GM18508 (cell line): ENCODE measurements at regions not wholly inside any gene's neighbourhood (a gene's known extent, or its start where the extent isn't known, plus 50 kb on each side); places are given as distances from the start of the nearest gene placed in this dataset.

Source experiments
- ATAC-seq: cut with Tn5 transposase; IDR thresholded peaks from one replicate; pipeline ENCODE4 v1.9.1; 2021; ENCODE audit warnings: moderate number of reproducible peaks; ENCODE audit not compliant: insufficient read depth, unreplicated experiment

DNA sequence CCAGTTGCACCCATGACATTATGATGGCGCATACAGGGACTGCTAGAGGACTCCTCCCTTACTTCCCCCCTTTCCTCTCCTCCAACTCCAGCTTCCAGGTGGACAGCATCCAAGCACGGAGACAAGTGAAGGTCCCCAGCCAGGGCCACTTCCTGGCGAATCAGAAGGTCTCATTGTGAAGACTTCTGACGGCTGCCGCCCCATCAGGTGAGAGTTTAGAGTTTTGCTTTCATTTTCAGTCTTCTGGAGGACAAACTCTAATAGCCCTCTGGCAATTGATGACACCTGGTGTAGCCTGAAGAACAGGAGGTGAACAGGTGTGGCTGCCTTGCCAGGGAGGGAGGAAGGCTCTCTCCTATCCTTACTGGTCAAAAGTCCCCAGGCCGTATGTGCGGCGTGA lies 77.3 kb upstream of the KCNH7 start:
- ATAC-seq: no peak

DNA sequence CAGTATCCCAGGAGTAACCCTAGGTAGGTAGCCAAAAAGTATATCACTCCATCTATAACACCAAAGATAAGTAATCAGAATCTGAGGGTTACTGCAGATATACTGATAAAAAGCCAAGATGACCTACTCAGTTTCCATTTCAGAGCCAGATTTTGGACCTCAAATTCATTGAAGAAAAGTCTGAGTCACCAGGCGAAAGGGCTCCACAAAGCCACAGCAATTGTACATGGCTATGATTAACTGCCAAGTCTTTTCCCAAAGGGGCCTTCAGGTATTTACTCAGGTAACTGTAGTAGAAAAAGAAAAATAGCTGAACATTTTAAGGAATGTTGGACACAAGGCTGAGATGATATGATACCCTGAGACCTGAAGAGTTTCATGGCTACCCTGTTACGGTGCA lies 75.6 kb upstream of the KCNH7 start:
- no peak for ATAC-seq

DNA sequence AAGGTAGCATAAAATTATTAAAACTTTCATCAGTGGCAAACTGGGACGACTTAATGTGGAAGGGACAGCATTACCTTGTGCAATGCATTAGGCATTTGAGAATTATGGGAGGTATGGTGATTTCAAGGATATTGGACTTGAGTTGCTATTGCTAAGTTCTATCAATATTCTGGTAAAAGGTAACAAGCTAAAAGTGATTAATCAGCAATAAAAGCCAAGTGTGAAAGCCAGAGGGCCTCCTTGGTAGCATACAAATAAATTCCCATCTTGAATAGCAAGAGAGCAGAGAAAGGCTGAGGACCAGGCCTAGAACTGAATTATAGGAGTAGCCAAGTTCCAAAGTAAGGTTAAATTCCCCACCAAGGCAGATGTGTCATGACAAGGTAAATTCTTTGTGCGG lies 74.2 kb upstream of the KCNH7 start:
- ATAC-seq: no peak

DNA sequence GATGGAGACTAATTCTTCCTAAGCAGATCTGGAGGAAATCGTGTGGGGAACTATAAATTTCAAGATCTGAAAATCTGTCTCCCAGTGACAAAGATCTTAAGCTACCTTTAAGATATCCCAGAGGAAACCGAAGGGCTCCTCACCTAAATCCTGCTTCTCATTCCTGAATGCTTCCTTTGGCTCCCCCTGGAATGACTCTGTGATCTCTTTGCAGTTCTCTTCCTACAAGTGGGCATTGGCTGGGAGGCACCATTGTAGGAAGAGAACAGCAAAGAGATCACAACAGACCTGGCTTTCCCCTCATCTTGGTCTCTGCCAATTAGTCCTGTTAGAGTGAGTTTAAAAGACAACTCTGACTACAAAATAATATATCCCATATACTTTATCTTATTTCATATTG lies 70.0 kb upstream of the KCNH7 start:
- no peak for ATAC-seq

DNA sequence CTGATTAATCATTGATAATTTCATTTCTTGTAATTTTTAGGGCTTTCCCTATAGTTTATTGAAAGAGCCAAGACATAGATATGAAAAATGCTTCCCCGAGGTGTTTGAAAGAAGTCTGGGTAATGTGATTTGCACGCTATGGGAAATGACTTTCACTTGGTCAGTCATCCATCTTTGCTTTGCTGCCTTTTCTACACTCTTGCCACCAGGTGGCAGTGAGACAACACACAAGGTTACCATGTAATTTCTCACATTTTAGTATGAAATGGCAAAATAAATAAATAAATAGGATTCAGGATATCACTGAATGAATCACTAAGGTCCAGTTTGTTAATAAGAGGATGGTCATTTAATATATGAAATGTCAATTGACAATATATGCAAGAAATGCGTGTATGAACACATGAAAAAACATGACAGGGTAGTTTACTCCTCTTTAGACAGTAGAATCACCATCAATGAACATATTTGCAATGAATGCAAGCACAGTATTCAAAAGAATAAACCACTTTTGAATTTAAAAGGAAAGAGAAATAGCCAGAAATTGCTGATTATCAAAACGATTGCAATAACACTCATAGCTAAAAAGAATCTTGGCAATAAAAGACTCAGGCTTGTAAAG lies 52.2 kb upstream of the KCNH7 start:
- peak; percentile 84 for ATAC-seq

DNA sequence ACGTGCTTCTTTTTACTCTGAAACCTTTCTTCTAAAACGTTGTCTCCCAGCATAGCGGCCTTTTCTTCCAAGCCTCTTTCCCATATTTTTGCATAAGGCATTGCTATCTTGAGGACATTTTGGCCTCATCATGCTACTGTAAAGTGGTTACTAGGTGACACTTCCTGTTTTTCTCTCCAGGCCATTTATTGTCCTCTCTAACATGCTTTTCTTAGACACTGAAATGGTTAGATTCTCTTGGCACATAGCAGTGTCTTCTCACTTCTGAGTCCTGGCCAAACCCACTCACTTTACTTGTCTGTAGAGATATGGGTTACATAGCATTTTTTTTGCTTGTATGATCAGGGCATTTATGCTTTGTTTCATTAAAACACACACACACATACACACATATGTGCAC lies 50.1 kb upstream of the KCNH7 start:
- no peak for ATAC-seq
